GM03348 (cell line): ENCODE measurements at regions not wholly inside any gene's neighbourhood (a gene's known extent, or its start where the extent isn't known, plus 50 kb on each side); places are given as distances from the start of the nearest gene placed in this dataset.

ENCODE experiments used
- DNase-seq: peaks from one replicate; pipeline ENCODE4 v3.0.0; 2012; ENCODE audit warnings: low spot score

- no peak for DNase-seq
These were observed 229.1 kb downstream of the TSHZ3 start for GRCh38 chr19:31119951-31120690.

GRCh38 chr19:31118986-31119385, 230.2 kb downstream of the TSHZ3 start:
- DNase-seq, result no peak

- DNase-seq, result no peak
These were observed 230.8 kb downstream of the TSHZ3 start for GRCh38 chr19:31118287-31118955.

- no peak for DNase-seq
These were observed 234.7 kb downstream of the TSHZ3 start for GRCh38 chr19:31114585-31114984.

- peak; percentile 53 for DNase-seq
These were observed 235.9 kb downstream of the TSHZ3 start for GRCh38 chr19:31113293-31113692.

GRCh38 chr19:31112158-31112557, 237.1 kb downstream of the TSHZ3 start:
- no peak for DNase-seq

- no peak for DNase-seq
These were observed 237.5 kb downstream of the TSHZ3 start for GRCh38 chr19:31111741-31112140.

GRCh38 chr19:31110336-31110735, 238.9 kb downstream of the TSHZ3 start:
- DNase-seq, result peak; percentile 71

- no peak for DNase-seq
These were observed 239.6 kb downstream of the TSHZ3 start for GRCh38 chr19:31109636-31110035.

- DNase-seq, result no peak
These were observed 242.1 kb downstream of the TSHZ3 start for GRCh38 chr19:31107096-31107495.

GRCh38 chr19:31105761-31106160, 243.5 kb downstream of the TSHZ3 start:
- DNase-seq, result no peak

GRCh38 chr19:31104451-31104850, 244.8 kb downstream of the TSHZ3 start:
- no peak for DNase-seq

GRCh38 chr19:31103228-31103627, 246.0 kb downstream of the TSHZ3 start:
- DNase-seq, result no peak

- no peak for DNase-seq
These were observed 246.6 kb downstream of the TSHZ3 start for GRCh38 chr19:31102674-31103073.

GRCh38 chr19:31100981-31101380, 248.3 kb downstream of the TSHZ3 start:
- no peak for DNase-seq

- no peak for DNase-seq
These were observed 249.0 kb downstream of the TSHZ3 start for GRCh38 chr19:31100206-31100590.

GRCh38 chr19:31099515-31100205, 249.6 kb downstream of the TSHZ3 start:
- DNase-seq, result peak; percentile 64

- DNase-seq, result no peak
These were observed 250.4 kb downstream of the TSHZ3 start for GRCh38 chr19:31098836-31099235.

- no peak for DNase-seq
These were observed 252.2 kb downstream of the TSHZ3 start for GRCh38 chr19:31096935-31097545.

- DNase-seq, result no peak
These were observed 253.0 kb downstream of the TSHZ3 start for GRCh38 chr19:31096062-31096830.

GRCh38 chr19:31095100-31095804, 254.0 kb downstream of the TSHZ3 start:
- no peak for DNase-seq
